ENCODE measurements at regions not wholly inside any gene's neighbourhood (a gene's known extent, or its start where the extent isn't known, plus 50 kb on each side); places are given as distances from the start of the nearest gene placed in this dataset.

- DNase-seq: no peak
Observed at GRCh38 chr6:140931581-140931980, 1201.1 kb upstream of the GJE1 start.

GRCh38 chr6:140929121-140929520 lies 1203.6 kb upstream of the GJE1 start:
- DNase-seq: no peak

GRCh38 chr6:140923048-140923447 lies 1209.7 kb upstream of the GJE1 start:
- no peak for DNase-seq

GRCh38 chr6:140921366-140922226 lies 1211.1 kb upstream of the GJE1 start:
- no peak for DNase-seq

- DNase-seq: no peak
Observed at GRCh38 chr6:140917911-140918310, 1214.8 kb upstream of the GJE1 start.

- no peak for DNase-seq
Observed at GRCh38 chr6:140915551-140915950, 1217.2 kb upstream of the GJE1 start.

GRCh38 chr6:140915103-140915502 lies 1217.6 kb upstream of the GJE1 start:
- no peak for DNase-seq

GRCh38 chr6:140912686-140913085 lies 1220.0 kb upstream of the GJE1 start:
- no peak for DNase-seq

- DNase-seq: no peak
Observed at GRCh38 chr6:140909625-140910024, 1223.1 kb upstream of the GJE1 start.

GRCh38 chr6:140909156-140909555 lies 1223.6 kb upstream of the GJE1 start:
- no peak for DNase-seq

GRCh38 chr6:140908505-140908904 lies 1224.2 kb upstream of the GJE1 start:
- no peak for DNase-seq

GRCh38 chr6:140907235-140907634 lies 1225.5 kb upstream of the GJE1 start:
- DNase-seq: no peak

GRCh38 chr6:140905724-140906123 lies 1227.0 kb upstream of the GJE1 start:
- no peak for DNase-seq

- no peak for DNase-seq
Observed at GRCh38 chr6:140905050-140905449, 1227.7 kb upstream of the GJE1 start.

- DNase-seq: no peak
Observed at GRCh38 chr6:140897804-140898573, 1234.7 kb upstream of the GJE1 start.

- no peak for DNase-seq
Observed at GRCh38 chr6:140897349-140897748, 1235.4 kb upstream of the GJE1 start.

GRCh38 chr6:140893432-140893831 lies 1239.3 kb upstream of the GJE1 start:
- no peak for DNase-seq

GRCh38 chr6:140879946-140880345 lies 1252.8 kb upstream of the GJE1 start:
- no peak for DNase-seq

- no peak for DNase-seq
Observed at GRCh38 chr6:140874066-140874465, 1258.7 kb upstream of the GJE1 start.

GRCh38 chr6:140872885-140873284 lies 1259.8 kb upstream of the GJE1 start:
- no peak for DNase-seq

- DNase-seq: no peak
Observed at GRCh38 chr6:140871911-140872310, 1260.8 kb upstream of the GJE1 start.

- DNase-seq: no peak
Observed at GRCh38 chr6:140867336-140867735, 1265.4 kb upstream of the GJE1 start.

- no peak for DNase-seq
Observed at GRCh38 chr6:140858381-140858971, 1274.2 kb upstream of the GJE1 start.
